COR-L47 (cell line): ENCODE measurements at regions not wholly inside any gene's neighbourhood (a gene's known extent, or its start where the extent isn't known, plus 50 kb on each side); places are given as distances from the start of the nearest gene placed in this dataset.
"Not testable (repeated sequence)": the region's sequence is repeated elsewhere in the genome, so short reads cannot be mapped to it uniquely, and the experiment has no call there.

ENCODE experiments used
- DNase-seq: peaks from one replicate; lab custom pipeline; 2025; lab: John Stamatoyannopoulos, UW

DNA sequence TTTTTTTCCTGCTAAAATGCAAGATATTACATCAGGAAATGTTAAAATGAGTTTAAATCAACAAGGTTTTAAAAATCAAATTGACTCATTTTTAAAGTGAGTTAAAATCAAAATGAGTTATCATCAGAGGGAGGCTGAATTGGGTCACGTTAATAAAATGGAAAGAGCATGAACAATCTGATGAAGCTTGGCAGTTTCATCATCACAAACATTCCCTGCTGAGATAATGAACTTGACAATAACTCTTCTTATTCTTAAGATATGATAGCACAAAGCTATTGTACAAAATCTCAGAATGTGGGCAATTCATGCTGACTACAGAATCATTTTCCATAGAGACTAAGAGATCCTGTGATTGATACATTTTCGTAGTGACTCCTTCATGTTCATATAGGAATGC, 1086.7 kb downstream of the STIM2 start:
- DNase-seq: peak; percentile 39

GRCh38 chr4:27964095-27964494, 1103.5 kb downstream of the STIM2 start:
- DNase-seq: no peak

DNA sequence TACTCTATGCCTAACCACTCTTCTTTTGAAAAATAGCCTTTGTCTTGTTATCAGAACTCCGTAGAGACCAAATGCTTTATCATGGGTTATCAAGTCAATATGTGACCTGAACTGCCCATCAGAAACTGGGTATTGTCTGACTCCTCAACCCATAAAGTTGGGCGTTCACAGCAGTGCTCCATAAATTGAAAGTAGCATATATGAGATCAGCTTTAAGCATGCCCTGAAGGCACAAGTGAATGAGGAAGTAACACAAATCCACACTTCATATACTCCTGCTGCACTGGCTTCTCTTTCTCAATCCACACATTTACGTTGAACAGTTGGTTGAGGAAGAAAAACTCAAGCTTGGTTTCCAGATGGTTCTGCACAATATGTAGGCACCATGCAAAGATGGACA, 1106.0 kb downstream of the STIM2 start:
- no peak for DNase-seq

DNA sequence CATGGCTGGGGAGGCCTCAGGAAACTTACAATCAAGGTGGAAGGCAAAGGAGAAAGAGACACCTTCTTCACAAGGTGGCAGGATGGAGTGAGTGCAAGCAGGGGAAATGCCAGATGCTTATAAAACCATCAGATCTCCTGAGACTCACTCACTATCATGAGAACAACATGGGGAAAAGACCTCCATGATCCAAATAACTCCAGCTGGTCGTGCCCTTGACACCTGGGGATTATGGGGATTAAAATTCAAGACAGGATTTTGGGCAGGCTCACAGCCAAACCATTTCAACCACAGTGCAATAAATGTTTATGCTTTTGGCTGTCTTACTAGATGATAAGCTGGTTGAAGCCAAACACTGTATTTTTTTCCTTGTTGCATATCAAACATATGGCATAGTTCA, 1112.4 kb downstream of the STIM2 start:
- DNase-seq: no peak

GRCh38 chr4:27973700-27974099, 1113.1 kb downstream of the STIM2 start:
- DNase-seq: no peak

DNA sequence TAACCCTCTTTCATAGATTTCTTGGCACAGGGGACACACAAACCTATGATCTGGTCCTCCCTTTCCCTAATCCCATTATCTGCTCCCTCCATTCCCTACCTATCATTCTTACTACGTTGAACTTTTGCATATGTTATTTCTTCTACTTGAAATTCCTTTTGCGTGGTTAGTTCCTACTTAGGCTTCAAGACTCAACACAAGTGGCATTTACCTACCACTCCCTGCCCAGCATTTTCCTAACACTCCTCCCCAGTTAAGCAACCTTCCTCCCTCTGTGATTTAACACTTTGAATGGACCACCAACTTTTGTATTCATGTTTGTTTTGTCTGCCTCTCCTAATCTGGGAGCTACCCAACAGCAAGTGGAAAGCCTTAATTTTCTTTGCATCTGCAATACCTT, 1113.7 kb downstream of the STIM2 start:
- no peak for DNase-seq

DNA sequence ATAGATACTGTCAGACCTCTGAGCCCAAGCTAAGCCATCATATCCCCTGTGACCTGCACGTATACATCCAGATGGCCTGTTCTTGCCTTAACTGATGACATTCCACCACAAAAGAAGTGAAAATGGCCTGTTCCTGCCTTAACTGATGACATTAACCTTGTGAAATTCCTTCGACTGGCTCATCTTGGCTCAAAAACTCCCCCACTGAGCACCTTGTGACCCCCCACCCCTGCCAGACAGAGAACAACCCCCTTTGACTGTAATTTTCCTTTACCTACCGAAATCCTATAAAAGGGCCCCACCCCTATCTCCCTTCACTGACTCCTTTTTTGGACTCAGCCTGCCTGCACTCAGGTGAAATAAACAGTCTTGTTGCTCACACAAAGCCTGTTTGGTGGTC, 1114.2 kb downstream of the STIM2 start:
- DNase-seq: not testable (repeated sequence)

DNA sequence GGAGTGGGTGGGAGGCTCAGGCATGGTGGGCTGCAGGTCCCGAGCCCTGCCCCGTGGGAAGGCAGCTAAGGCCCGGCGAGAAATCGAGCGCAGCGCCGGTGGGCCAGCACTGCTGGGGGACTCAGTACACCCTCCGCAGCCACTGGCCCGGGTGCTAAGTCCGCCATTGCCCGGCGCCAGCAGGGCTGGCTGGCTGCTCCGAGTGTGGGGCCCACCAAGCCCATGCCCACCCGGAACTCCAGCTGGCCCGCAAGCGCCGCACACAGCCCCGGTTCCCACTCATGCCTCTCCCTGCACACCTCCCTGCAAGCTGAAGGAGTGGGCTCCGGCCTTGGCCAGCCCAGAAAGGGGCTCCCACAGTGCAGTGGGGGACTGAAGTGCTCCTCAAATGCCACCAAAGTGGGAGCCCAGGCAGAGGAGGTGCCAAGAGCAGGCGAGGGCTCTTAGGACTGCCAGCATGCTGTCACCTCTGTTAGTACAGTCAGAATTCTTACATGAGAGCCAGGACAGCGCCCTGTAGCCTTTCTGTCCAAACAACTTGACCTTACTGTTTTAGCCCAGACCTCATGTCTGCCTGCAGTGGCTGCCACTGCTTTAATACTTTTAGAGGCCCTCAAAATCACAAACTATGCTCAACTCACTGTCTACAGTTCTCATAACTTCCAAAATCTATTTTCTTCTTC, 1117.9 kb downstream of the STIM2 start:
- not testable (repeated sequence) for DNase-seq

- DNase-seq: no peak
These were observed 1124.9 kb downstream of the STIM2 start for GRCh38 chr4:27985522-27985921.

- no peak for DNase-seq
These were observed 1125.8 kb downstream of the STIM2 start for GRCh38 chr4:27986476-27986875.

DNA sequence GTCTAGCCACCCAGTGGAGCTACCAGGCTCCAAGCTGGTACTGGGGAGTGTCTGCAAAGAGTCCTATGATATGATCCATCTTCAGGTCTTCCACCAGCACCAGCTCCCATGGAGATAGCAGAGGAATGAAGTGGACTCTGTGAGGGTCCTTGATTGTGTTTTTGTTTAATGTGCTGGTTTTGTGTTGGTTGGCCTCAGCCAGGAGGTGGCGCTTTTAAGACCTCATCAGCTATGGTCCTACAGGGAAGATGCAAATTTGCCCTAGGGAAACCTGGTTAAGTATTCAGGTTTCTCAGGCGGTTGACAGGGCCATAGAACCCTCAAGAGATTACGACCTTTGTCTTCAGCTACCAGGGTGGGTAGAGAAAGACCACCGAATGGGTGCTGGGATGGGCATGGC, 1141.1 kb downstream of the STIM2 start:
- DNase-seq: no peak

- DNase-seq: no peak
These were observed 1143.9 kb downstream of the STIM2 start for GRCh38 chr4:28004520-28004919.

DNA sequence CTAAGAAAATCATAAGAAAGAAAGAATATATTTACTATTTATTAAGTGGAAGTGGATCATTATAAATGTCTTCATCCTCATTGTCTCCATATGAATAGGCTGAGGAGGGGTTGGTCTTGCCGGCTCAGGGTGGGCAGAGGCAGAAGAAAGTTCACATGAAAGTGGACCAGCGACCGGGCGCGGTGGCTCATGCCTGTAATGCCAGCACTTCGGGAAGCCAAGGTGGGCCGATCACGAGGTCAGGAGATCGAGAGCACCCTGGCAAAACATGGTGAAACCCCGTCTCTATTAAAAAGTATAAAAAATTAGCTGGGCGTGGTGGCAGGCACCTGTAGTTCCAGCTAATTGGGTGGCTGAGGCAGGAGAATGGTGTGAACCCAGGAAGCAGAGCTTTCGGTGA, 1145.4 kb downstream of the STIM2 start:
- no peak for DNase-seq

- DNase-seq: no peak
These were observed 1147.1 kb downstream of the STIM2 start for GRCh38 chr4:28007693-28008092.

DNA sequence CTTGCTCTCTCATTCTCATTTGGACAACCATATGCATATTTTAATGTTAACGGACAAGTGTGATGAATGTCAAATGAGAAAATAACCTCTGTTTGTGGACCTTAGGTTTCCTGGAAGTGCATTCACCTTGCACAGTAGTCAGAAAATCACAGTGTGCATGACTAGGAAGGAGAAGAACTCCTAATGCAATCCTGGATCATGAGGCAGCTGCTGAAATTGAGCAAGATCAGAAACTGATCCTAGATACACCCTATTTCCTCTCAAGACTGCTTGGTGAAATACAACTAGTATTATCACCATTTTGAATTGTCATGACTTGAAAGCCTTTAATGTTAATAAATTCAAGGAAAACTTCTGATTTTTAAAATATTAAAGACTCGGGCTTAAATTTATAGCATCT, 1148.9 kb downstream of the STIM2 start:
- no peak for DNase-seq

DNA sequence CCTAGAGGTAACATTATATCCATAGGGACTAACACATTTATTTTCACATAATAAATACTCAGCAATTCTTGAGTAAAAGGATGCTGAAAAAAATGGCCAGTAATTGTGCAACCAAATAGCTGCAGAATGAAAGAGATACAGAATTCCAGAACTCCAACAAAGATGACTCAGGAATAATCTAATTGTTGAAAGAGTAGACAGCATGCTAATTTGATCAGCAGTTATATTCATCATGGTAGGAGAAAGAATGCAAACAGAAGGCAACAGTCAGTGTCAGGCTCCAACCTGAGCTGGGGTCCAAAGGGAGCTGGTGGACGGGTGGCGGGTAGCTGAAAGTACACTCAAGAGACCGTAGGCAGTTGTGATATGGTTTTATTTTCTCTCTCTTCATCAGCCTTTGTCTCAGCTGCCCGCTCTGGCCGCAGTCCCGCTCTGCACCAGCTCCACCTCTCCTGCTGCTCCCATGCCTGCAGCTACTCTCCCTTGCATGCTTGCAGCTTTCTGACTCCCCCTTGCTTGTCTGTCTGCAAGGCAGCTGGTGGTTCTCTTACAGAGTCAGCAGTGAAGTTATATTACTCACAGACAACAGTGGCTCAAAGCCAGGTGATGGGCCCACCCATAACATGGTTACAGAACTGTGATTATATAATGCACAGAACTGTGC, 1150.1 kb downstream of the STIM2 start:
- DNase-seq: no peak

GRCh38 chr4:28014469-28014868, 1153.8 kb downstream of the STIM2 start:
- no peak for DNase-seq

- no peak for DNase-seq
These were observed 1155.4 kb downstream of the STIM2 start for GRCh38 chr4:28015996-28016395.

DNA sequence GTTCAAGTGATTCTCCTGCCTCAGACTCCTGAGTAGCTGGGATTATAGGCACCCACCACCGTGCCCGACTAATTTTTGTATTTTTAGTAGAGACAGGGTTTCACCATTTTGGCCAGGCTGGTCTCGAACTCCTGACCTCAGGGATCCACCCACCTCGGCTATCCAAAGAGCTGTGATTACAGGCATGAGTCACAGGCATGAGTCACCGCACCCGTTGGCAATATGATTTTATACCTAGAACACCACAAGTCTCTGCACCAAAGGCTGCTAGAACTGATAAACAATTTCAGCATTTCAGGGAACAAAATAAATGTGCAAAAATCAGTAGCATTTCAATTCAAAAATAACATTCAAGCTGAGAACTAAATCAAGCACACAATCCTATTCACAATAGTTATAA, 1177.6 kb downstream of the STIM2 start:
- DNase-seq: not testable (repeated sequence)

GRCh38 chr4:28062562-28062961, 1201.9 kb downstream of the STIM2 start:
- no peak for DNase-seq

- no peak for DNase-seq
These were observed 1213.4 kb downstream of the STIM2 start for GRCh38 chr4:28073860-28074555.

- DNase-seq: no peak
These were observed 1214.8 kb downstream of the STIM2 start for GRCh38 chr4:28075401-28075956.

GRCh38 chr4:28077203-28077602, 1216.6 kb downstream of the STIM2 start:
- not testable (repeated sequence) for DNase-seq
